ENCODE measurements at regions not wholly inside any gene's neighbourhood (a gene's known extent, or its start where the extent isn't known, plus 50 kb on each side); places are given as distances from the start of the nearest gene placed in this dataset.

DNA sequence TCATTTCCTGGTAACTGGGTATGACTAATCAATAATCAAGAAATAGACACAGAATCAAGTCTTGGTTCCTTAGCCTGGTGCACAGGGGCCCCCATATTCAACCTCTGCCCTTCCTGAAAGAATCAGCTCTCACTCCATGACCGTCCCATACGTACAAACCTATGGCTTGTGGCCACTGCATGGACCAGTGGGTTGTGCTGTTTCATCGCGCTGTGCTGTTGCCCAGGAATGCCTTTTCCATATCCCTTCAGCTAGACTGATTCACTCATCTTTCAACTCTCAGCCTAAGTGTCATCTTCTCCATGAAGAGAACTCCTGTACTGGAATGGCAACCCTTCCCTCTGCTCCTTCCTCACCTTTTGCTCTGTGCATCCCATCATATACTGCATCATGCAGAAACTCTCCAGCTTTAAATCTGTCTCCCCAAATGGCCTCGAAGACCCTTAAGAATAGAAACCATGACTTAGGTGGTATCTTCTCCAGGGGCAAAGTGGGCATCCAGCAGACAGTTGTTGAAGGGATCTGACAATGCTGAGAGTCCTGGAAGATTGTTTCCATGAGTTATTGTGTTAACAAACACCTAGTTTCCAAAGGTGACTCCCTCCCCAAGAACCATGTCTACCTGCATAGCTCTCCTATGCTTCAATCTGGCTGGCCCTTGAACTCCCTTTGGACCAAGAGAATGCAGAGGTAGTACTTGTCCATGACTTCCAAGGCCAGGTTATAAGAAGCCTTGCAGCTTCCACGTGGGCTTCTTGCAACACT, 180.8 kb downstream of the ACTL7B start:
- DNase-seq, result no peak

DNA sequence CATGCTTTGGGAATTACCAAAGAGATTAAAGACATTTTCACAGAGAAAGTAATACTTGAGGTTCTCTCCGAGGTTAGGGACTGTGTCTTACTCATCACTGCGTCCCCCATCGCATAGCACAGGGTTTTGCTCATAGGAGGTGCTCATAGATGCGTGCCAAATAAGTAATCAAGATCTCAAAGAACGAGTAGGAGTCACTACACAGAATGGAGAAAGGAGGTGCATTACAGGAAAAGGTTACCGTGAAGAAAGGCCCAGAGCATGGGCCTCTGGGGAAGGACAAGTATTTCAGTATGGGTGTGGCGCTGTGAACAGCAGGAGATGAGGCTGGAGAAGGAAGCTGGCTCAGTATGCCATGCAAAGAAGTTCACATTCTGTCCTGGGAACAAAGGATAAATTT, 182.4 kb downstream of the ACTL7B start:
- DNase-seq, result no peak

DNA sequence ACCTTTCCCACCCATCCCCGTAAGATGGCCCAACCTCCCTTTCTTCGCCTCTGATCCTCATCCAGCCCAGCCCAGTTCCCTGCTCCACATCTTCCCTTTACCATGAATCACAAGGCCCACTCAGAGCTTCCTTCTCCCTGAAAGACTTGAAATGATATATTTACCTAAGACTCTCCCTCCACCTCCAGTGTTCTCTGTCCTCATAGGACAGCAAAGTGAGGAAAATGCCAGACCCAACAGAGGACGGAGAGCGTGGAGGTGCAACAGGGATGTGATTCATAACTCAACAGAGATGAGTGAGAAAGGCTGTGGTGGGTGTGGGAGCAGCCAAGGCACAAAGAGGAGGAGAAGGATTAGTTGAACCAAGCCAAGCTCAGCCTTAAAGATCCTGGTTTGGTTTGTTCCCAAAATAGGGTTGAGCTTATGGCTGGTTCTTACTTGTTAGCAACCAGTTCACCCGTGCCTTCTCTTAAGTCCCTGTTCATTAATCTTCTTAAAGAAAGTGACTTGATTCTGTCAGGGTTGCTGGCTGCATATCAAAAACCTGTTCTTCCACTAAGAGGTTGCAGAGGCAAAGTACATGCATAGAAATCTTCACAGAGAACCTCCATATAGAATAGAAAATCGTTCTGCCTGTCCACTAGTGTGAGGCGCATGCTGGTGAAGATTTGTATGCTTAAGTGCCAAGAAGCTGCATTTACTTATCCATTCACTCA, 183.2 kb downstream of the ACTL7B start:
- DNase-seq, result no peak

DNA sequence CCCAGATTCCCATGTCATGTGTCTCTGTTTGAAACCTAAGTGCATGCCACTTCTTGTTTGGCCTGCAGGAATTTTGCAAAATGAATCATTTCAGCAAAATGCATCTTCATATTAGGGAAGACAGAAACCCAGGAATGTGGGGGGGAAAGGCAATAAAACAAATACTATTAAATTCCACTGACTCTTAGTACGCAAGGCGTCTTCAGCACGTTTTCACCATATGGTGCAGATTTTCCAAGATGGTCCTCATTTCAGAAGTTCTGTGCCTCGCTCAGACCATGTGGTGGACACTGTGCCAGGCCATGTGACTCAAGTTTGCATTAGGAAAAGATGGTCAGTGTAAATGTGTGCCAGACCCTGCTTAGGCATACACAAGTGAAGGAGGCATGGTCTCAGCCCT, 184.0 kb downstream of the ACTL7B start:
- no peak for DNase-seq

DNA sequence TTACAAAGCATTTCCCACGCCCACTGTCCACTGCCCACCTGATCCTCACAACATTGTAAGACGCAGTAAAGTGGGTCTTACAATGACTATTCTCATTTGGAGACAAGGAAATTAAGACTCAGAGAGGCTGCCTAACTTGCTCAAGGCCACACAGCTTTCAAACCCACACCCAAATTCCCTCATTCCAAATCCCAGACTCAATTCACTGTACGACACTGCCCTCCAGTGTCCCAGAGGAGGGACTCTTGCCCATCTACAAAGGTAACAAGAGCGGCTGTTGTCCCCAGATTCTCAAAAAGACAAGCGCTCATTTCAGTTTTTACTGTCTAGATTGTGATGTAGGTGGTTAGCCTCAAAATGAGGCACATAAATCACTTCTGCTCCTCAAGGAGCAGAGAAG, 184.6 kb downstream of the ACTL7B start:
- no peak for DNase-seq

DNA sequence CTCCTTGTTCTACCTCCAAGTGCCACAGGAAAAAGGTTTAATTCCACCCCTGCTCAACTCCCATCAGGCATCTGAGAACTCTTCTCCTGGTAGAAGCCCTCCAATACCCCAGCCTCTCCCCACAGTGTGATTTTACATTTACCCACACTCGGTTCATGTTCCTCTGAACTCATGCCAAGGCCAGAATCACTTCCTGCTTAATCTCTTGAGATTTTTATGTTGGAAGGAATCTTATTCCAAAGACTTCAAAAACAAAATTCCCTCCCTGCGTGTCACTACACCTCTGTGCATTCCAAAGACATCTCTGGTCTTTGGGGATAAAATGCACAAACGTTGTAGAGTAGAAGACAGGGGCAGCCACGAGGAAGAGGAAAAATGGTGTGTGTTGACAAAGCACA, 186.8 kb downstream of the ACTL7B start:
- DNase-seq, result no peak

DNA sequence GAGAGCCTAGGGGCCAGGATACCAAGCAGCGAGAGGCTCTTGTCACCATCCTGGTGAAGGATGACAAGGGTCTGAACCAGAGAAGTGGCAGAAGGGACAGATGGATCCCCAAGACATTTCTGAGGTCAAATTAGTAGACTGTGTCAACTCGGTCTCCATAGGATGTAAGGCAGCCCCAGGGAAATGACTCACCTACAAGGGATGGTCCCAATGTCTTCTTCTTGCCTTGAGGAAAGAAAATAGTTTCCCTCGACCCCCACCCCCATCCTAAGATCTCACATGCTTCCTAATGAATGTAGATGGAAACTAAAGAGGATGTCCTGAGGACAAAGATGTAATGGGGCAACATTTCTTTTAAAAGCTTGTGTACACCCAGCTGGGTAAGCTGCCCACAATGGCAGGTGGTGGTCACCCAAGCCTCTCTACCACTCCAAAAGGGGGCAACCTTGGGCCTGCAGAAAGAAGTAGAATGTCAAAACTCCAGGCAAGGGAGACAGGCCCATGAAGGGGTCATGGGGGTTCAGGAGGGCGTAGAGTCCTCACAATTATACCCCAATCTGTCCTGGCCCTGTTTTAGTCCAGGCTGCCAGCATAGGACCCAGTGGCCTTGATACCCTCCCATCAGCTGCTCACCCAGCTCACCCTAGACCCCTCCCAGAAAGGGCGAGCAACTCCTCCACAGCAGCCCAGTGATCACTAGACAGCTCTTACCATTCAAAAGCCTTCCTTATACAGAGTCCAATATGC, 187.4 kb downstream of the ACTL7B start:
- DNase-seq, result no peak

DNA sequence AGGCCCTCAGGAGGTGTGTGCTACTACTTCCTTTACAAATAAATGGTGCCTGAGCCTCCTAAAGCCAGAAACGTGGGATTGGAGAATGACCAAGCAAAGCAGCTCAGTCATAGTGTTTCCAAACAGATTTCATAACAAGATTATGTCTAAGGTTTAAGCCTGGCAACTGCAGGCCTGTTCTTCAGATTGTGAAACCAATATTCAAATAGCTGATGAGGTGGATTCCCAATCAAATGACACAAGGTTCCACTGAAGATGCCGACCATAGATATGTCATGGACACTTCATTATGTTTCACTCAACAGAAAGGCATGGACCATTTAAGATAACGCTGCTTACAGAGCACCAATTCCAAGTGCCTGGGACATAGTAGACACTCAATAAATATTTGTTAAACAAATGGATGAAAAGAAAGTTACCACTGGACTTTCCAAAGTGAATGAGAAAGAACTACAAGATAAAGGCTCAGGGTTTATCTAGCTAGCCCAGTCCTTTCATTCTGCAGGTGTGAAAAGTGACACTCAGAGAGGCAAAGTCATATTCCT, 189.5 kb downstream of the ACTL7B start:
- no peak for DNase-seq

DNA sequence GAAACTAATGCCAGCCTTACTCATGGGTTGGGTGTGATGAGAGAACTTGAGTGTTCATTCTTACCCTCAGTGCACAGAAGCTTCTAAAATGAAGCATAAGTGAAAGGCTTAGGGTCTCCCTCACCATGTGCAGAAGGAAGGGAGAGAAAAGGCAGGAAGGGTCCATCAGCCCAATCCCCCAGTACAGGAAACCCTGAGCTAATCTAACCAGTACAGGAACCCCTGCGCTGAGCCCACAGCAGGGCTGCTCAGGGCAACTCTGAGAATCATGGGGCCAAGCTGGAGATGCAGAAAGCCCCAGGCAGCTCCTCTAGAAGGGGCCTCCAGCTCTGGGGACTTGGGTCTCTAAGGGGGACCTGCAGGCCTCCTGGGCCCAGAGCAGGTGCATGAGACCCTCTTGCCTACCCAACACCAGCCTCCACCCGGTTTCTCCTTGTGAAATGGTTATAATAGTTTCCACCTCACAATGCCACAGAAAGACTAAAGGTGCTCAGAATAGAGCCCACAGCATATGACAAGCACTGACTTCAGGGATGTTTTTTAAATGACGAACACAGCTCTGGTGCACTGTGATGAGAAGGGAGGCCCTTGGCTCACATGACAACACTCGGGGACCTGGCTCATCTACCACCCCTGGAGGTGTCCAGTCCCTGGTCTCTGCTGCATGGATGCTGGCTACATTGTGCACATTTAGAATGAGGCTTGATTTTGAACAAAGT, 190.1 kb downstream of the ACTL7B start:
- no peak for DNase-seq

DNA sequence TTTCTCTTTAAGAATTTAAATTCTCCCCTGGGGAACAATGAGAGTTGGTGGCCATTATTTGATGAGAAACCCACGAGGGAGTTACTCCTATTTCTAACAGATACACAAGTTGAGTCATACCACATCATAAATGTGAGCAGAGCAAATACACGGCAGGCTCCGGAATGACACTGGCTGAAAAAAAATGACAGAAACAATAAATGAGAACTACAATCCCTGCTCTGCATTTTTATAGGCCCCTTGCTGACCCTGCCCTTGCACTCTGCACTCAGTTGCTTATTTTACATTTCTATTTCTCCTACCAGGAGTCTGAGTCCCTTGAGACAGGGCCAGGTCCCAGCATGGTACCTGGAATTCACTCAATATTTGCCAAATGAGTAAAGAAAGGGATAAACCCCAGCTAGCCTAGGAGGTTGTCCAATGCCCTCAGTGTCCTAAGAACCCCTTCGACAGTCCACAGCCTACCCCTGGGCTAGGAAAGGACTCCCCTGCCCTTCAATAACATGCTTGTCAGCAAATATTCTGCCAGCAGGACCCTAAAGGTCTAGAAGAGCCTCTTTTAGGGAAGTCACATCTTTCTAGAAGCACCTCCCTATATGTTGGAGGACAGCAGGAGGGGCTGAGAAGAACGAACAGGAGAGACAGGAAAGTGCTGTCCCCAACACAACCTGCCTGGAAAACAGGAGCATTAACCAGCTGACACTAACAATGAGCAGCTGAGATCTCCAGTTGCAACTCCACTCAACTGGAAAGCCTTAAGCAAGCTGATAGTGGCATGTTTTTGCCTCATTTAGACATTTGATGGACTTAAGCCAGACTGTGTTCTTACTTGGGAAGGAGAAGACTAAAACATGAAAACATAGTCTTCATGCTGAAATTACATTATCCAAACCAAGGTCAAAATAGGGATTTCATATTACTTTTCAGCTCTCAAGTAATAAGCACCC, 191.2 kb downstream of the ACTL7B start:
- DNase-seq, result no peak

DNA sequence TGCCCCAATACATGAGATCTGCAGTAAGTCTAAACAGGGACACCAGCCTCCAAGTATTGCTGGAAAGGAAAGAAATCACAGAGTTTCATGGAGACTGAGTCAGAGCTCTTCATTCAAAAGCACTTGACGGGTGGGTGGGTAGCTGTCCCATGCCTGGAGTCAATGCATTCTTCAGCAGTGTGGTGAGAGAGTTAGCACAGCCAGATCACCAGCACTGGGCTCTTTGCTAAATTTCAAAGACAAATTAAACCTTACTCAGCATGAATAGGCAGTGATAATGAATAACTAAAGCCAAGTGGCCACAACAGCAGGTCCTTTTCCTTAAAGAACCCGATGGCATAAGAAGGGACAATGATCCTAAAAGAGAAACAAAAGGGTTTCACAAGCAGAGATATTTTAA, 192.4 kb downstream of the ACTL7B start:
- DNase-seq, result no peak

DNA sequence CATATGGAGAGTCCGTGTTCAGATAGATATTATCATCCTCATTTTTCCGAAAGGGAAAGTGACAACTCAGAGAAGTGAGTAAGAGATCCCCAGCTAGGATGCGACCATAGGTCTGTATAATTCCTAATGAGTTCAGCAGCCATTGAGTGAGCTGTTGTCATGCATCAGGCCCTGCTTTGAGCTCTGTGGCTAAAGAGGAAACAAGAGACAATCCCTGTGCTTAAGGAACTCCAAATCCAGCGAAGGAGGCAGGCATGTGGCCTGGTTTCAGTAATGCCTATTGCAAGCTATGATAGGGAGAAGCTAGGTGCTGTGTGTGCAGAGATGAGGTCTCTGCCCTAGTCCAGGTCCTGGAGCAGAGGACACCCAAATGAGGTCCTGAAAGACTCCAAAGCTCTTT, 192.8 kb downstream of the ACTL7B start:
- no peak for DNase-seq

DNA sequence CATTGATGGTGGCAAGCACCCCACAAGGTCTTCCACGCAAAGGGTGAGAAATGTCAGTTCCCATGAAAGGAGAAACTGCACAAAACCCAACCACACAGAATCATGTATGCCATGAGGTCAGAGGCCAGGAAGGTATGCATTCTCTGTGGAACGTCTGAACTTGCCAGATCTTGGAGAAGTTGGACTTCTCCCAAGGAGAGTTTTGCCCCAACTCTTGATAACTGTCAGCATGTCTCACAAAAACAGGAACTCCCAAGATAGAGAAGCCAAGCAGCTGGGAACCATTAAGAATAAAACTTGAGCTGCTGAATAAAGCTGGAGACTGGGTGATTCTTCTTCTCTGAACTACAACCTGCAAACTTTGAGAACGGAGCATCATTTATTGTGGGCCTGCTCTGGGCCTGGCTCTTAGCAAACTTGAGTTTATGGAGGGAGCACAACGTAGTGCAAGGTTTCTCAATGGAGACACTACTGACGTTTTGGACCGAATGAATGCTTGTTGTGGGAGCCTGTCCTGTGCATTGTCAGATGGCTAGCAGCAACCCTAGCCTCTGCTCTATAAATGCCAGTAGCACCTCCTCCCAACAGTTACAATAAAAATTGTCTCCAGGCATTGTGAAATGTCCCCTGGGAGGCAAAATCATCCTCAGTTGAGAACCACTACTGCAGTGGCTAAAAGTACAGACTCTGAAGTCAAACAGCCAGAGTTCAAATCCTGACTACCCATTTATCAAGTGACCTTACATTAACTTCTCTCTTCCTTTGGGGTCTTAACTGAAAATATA, 193.5 kb downstream of the ACTL7B start:
- DNase-seq, result no peak

DNA sequence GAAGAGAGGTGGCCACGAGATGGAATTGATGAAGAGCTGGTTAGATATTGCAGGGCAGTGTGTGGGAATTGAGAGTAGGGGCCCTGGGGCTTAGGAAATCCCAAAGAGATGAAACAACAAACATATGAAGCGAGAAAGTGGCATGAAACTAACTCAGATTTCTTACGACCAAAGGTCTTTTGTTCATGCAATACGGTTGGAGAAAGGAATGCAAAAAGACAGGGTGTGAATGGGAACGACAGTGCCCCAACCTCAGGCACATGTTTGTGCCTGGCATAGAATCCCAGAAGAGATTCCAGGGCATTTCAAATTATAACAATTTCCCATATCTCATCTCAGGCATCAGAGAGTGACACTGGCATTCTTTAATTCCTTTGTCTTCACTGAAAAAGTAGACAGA, 199.2 kb downstream of the ACTL7B start:
- DNase-seq, result no peak

DNA sequence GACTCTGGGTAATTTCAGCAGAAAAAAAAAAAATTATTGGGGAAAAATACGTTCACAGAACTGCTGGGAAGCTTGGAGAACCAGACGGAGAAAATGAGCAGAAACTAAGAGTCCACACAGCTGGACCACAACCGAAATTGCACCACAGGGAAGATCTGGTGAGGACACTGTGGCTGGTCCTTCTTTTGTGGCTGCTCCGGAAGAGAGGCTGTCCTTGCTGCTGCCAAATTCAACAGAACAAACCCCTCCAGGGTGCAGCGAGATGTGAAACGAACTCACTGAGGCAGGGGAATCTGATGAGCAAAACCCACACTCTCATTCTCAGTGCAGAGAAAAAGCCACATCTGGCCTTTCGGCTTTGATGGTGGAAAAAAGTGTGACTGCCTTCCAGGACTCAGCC, 200.0 kb downstream of the ACTL7B start:
- DNase-seq, result no peak

DNA sequence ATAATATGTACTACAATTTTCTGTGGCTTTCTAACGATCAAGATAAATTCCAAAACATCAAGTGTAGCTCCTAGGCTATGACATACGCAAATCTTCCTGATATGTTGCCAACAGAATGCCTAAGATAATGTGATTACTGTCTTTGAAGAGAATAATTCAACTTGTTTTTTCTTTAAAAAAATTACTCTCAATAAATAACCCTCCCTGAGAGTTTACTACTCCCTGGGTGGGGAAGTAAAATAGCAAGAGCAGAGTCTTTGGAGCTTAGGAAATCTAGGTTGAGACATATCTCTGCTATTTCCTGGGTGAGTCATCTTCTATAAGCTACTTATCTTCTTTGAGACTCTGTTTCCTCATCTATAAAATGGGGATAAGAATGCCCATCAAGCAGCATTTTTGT, 201.2 kb downstream of the ACTL7B start:
- DNase-seq, result no peak

DNA sequence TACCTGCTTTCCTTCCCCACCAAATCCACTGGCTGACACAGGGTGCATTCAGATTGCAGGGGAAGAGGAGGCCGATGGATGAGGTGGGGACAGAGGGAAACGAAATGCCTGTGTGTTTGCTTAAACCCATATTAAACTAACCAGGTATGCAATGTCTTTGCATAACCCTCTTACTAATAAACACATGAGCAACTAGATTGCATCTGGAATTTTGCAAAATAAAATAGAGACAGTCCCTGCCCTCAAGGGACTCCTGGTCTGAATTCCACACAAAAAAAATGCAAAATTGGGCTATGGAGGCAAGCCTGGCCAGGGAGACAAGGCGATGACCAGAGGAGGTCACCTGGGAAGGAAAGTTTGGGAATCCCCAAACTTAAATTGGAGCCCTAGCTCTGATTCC, 202.9 kb downstream of the ACTL7B start:
- no peak for DNase-seq

DNA sequence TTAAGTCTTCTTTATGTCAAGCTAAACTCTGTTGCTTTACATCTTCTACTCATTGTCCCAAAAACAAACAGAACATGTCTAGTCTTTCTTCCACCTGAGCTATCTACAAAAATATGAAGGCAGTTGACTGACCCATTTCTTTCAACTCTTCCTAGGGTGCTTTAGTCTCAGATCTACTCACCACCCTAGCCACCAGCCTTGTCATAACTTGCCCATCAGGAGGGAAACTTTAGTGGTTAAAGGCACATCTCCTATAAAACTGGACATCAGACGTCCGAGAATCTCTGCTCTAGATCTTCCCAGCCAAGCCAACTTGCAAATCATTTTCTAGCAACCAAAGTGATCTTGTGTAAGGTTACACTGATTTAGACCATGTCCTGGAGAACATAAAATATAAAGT, 205.0 kb downstream of the ACTL7B start:
- no peak for DNase-seq

DNA sequence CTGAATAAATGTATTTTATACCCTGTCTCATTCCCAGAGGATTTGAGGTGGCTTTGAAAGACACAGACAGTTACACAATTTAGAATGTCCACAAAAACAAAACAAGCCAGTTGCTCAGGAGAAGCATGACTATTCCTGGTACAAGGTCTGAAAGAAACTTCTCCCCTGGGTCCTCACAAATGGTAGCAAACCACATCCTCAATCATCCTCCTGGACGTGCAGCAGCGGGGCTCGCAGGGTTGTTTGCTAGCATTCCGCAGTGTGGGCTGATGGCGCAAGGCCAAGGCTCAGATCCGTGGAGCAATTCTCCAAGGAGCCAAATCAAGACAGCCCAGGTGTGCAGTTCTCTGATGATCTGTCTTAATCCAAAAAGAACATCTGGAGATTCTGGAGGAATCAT, 210.3 kb downstream of the ACTL7B start:
- no peak for DNase-seq

DNA sequence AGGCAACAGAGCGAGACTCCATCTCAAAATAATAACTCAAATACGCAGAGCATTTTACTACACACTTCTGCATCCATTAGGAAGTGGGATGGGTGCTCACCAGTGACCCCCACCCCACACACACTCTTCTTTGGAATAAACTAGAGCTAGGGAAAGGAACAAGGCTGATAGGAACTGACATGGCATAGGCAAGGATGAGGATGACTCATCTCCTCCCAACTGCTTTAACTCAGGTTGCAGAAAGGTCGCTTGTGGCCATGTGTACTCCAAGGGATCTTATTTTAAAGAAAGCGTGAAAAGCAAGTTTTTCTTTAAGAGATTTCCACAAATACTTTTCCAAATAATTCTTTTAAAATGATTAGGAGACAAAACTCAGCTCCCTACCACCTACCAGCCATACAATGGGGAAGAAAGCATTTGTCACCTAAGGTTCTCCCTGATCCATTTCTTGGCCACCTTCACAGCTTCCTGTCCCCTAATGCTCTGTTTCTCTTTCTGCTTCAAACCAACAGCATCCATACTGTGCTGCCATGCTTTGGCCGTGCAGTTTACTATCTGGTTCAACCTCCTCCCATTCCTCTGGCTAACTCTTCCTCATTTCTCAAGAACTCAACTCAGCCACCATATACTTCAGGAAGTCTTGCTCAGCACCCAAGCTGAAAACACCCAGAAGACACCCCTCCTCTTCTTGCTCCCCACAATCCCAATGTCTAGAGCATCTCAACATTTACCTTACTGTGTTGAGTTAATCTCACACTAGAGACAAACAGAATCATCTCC, 211.9 kb downstream of the ACTL7B start:
- DNase-seq, result no peak
